ENCODE measurements at regions not wholly inside any gene's neighbourhood (a gene's known extent, or its start where the extent isn't known, plus 50 kb on each side); places are given as distances from the start of the nearest gene placed in this dataset.

DNA sequence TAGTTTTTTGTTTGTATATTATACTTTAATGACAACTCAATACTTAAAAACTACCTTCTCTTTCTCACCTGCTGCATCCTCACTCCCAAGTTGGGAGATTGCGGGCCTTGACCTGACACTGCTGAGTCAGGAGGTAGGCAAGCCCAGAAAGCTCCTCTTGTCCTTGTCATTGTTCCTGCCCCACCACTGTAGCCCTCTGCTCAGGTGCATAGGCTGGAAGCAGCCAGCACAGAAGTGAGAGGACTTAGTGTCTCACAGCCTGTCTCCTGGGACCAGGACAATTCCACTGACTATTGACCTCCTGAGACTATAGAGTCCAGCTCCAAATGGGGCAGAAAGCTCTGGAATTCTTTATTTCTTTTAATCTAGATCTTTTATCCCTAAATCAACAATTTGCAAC, 123.5 kb upstream of the NDP start:
- no peaks in the 10 kb centered on the region for H3K9me3 ChIP-seq
- no peak for DNase-seq
- H3K36me3 ChIP-seq (ENCODE audit: low read depth, missing control alignments): no peaks in the 10 kb centered on the region
- H3K4me1 ChIP-seq: no peaks in the 10 kb centered on the region
- TF ChIP-seq POLR2A (IDR thresholded peaks at IDR 0.05) (no peak), CTCF (IDR thresholded peaks at IDR 0.05) (no peak)
- no peaks in the 10 kb centered on the region for H3K27me3 ChIP-seq
- 92% methylated on average over 1 of the region's 1 CpG for WGBS, 2 donors
- no peak overlapping the region for H3K4me3 ChIP-seq
- H3K27ac ChIP-seq: no peak overlapping the region
- intact Hi-C loops (cut with DNase I; ENCODE audit: low total_unique reads): no loop called here

GRCh38 chrX:44094821-44095530, 121.8 kb upstream of the NDP start:
- H3K4me1 ChIP-seq: no peaks in the 10 kb centered on the region
- no peaks in the 10 kb centered on the region for H3K36me3 ChIP-seq (ENCODE audit: low read depth, missing control alignments)
- no peaks in the 10 kb centered on the region for H3K27me3 ChIP-seq
- DNase-seq: no peak
- no peak for TF ChIP-seq POLR2A (IDR thresholded peaks at IDR 0.05)
- no peak for TF ChIP-seq CTCF (IDR thresholded peaks at IDR 0.05)
- no peaks in the 10 kb centered on the region for H3K9me3 ChIP-seq
- 93 to 96% methylated on average over 6 to 8 of the region's 8 CpGs for WGBS, 2 donors
- intact Hi-C loops (cut with DNase I; ENCODE audit: low total_unique reads): no loop called here
- H3K4me3 ChIP-seq: no peak overlapping the region
- H3K27ac ChIP-seq: no peak overlapping the region

- 93 to 100% methylated on average over 2 to 3 of the region's 3 CpGs for WGBS, 2 donors
- intact Hi-C loops (cut with DNase I; ENCODE audit: low total_unique reads): no loop called here
- Histone ChIP-seq H3K9me3 (no peaks in the 10 kb centered on the region), H3K36me3 (ENCODE audit: low read depth, missing control alignments) (no peaks in the 10 kb centered on the region), H3K4me3 (no peak overlapping the region), H3K4me1 (no peaks in the 10 kb centered on the region), H3K27me3 (no peaks in the 10 kb centered on the region), H3K27ac (no peak overlapping the region)
- no peak for TF ChIP-seq POLR2A (IDR thresholded peaks at IDR 0.05)
- TF ChIP-seq CTCF (IDR thresholded peaks at IDR 0.05): no peak
- DNase-seq: no peak
Measured at GRCh38 chrX:44093431-44093830, 120.2 kb upstream of the NDP start.

DNA sequence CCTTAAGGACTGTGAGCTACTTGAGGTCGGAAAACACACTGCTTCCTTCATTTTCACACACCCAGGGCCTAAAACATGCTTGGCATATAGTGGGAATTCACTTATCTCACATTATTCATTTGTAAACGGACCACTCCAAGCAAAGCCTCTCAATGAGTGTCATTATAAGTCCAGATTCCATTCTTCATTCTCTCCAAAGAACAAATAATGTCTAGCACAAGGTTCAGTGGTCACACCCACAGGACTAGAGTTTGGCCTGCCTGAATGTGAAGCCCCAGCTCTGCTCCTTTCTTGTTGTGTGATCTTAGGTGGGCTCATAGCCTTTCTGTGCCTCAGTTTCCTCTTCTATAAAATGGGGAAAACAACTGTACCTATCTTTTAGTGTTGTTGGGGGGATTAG, 119.6 kb upstream of the NDP start:
- Histone ChIP-seq H3K4me1 (no peaks in the 10 kb centered on the region), H3K4me3 (no peak overlapping the region), H3K9me3 (no peaks in the 10 kb centered on the region), H3K36me3 (ENCODE audit: low read depth, missing control alignments) (no peaks in the 10 kb centered on the region), H3K27me3 (no peaks in the 10 kb centered on the region), H3K27ac (no peak overlapping the region)
- TF ChIP-seq POLR2A (IDR thresholded peaks at IDR 0.05): no peak
- no peak for TF ChIP-seq CTCF (IDR thresholded peaks at IDR 0.05)
- no peak for DNase-seq
- WGBS, 2 donors: 80% methylated on average over 1 to 2 of the region's 2 CpGs
- intact Hi-C loops (cut with DNase I; ENCODE audit: low total_unique reads): no loop called here

DNA sequence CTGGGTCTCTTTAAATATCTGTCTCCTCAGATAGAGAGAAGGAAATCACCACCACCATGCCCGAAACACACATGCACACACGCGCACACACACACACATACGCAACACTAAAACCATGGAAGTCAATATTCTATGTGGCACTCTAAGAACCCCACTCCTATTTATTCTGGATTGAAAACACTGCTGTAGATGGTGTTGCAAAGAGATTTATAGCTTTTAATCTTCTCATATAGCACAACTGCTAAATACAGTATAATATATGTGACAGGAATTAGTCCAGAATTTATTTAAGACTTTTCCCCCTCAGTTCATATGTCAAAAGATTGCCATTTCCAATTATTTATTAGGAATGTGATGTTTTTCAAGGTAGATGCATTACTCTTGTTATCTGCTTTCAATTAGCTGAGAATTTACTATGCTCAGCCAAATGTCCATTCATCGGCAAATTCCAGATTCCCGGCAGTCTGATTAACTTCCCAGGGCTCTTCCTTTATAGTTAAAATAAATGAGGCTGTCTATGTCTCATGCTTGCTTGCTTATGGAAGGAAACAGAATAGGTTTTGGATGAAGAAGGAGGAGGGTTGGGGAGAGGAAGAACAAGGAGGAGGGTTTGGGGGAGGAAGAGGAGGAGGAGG, 115.4 kb upstream of the NDP start:
- WGBS, 2 donors: 81 to 88% methylated on average over 6 of the region's 6 CpGs
- TF ChIP-seq POLR2A (IDR thresholded peaks at IDR 0.05): no peak
- no peak for TF ChIP-seq CTCF (IDR thresholded peaks at IDR 0.05)
- no peaks in the 10 kb centered on the region for H3K36me3 ChIP-seq (ENCODE audit: low read depth, missing control alignments)

More for the DNA sequence above, 115.4 kb upstream of the NDP start:
- Histone ChIP-seq H3K4me1 (no peaks in the 10 kb centered on the region), H3K9me3 (no peaks in the 10 kb centered on the region), H3K27ac (no peak overlapping the region), H3K27me3 (no peaks in the 10 kb centered on the region), H3K4me3 (no peak overlapping the region)
- intact Hi-C loops (cut with DNase I; ENCODE audit: low total_unique reads): no loop called here
- no peak for DNase-seq
